PFSK-1 (cell line): ENCODE measurements at regions not wholly inside any gene's neighbourhood (a gene's known extent, or its start where the extent isn't known, plus 50 kb on each side); places are given as distances from the start of the nearest gene placed in this dataset.

Source experiments
- FOXP2 ChIP-seq: optimal IDR thresholded peaks from 2 replicates; pipeline ENCODE3; 2011; ENCODE audit warnings: borderline replicate concordance, control low read depth, inconsistent platforms; ENCODE audit not compliant: insufficient read depth; ENCODE audit errors: extremely low read length, extremely low read depth
- POLR2AphosphoS5 ChIP-seq: IDR thresholded peaks from 2 replicates; pipeline ENCODE4 v1.6.1; 2012; ENCODE audit warnings: low read depth, mild to moderate bottlenecking, control low read depth, low read length, moderate library complexity
- REST ChIP-seq, 2 experiments: IDR thresholded peaks; 2 replicates each; pipeline versions ENCODE4 v1.6.1 to v1.8.0; 2011 to 2012; ENCODE audit warnings: low read depth in 2 of 2, low read length in 2 of 2, control low read depth in 1 of 2, inconsistent platforms in 1 of 2, mild to moderate bottlenecking in 1 of 2, moderate library complexity in 1 of 2; ENCODE audit not compliant: insufficient read depth in 1 of 2
- SIN3A ChIP-seq: IDR thresholded peaks from 2 replicates; pipeline ENCODE4 v1.6.1; 2012; ENCODE audit warnings: mild to moderate bottlenecking, low read length, moderate library complexity, borderline replicate concordance; ENCODE audit not compliant: insufficient read depth
- TAF1 ChIP-seq: IDR thresholded peaks from 2 replicates; pipeline ENCODE4 v1.6.1; 2012; ENCODE audit warnings: low read length, control low read depth, borderline replicate concordance; ENCODE audit not compliant: insufficient read depth

DNA sequence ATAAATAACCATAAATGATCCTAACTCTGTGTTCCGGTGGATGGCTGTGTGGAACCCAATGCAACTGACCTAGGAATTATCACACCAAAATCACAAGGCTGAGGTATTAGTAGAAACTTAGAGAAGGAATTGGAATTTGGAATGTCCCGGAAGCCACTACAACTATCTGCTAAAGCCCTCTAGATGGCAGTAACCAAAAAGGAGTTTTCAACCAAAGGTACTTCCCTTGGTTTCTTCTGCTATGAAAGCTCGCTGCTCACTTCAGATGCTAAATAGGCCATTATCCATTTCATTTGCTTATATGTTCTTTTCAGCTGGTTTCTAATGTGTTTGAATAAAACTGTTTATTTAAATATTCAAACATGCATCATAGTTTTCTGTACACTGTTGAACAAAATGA is 1589.1 kb upstream of the SPRY2 start:
- TF ChIP-seq REST (IDR thresholded peaks at IDR 0.05; ENCODE audit: insufficient read depth in 1 of 2, low read depth in 2 of 2, low read length in 2 of 2) (no peak), SIN3A (no peak)

DNA sequence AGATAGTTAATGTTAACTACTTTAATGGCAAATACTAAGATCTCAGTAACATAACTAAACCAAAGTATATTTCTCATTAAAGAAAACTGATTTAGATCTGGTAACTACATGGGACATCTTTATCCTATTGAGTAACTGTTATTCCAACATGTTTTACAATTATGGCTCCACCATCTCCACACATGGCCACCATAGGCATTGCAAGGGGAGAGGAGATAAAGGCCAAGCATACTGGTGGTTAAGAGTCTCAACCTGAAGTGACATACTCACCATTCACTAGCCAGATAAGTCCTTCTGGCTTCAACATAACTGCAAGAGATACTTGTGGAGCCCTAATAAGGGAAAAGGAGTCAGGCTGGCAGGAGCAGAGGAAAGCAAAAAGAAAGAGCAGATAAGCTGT is 1586.4 kb upstream of the SPRY2 start:
- TF ChIP-seq FOXP2 = no peak
- no peak for TF ChIP-seq SIN3A
- no peak for TF ChIP-seq TAF1

- TF ChIP-seq TAF1 (no peak), POLR2AphosphoS5 (no peak), FOXP2 (no peak)
Measured at GRCh38 chr13:81917810-81918209, 1576.9 kb upstream of the SPRY2 start.

- TF ChIP-seq SIN3A = no peak
- TF ChIP-seq FOXP2 = no peak
- no peak for TF ChIP-seq REST (IDR thresholded peaks at IDR 0.05; ENCODE audit: insufficient read depth in 1 of 2, low read depth in 2 of 2, low read length in 2 of 2)
- TF ChIP-seq POLR2AphosphoS5 = no peak
- no peak for TF ChIP-seq TAF1
Measured at GRCh38 chr13:81916461-81916860, 1575.5 kb upstream of the SPRY2 start.

DNA sequence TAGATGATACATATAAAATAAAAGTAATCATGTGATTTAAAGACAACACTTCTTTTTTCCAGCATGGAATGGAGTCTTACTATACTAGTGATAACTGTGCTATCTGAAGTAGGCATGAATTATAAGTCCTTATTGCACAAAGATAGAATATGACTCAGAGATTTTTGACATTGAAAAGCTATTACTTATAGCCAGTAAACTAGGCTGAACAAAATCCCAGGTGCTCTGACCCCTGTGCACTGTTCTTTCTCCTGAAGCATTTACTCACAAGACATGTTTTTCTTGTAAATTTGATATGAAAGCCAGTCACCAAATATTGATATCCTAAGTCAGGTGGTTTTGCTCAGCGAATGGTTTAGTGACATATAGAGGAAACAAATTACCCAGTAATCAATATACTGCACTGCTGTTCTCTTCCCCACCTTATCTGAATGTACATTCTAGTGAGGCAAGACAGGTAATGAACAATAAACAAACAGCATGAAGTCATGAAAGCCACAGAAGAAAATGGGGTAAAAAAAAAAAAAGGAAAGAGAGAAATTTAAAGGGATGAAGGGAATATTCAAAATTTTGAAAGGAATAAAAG is 1567.0 kb upstream of the SPRY2 start:
- TF ChIP-seq POLR2AphosphoS5 (no peak), TAF1 (no peak), REST (IDR thresholded peaks at IDR 0.05; ENCODE audit: insufficient read depth in 1 of 2, low read depth in 2 of 2, low read length in 2 of 2) (no peak), SIN3A (no peak)

- TF ChIP-seq REST (IDR thresholded peaks at IDR 0.05; ENCODE audit: insufficient read depth in 1 of 2, low read depth in 2 of 2, low read length in 2 of 2) (no peak), SIN3A (no peak), TAF1 (no peak), POLR2AphosphoS5 (no peak), FOXP2 (no peak)
Measured at GRCh38 chr13:81888855-81889254, 1547.9 kb upstream of the SPRY2 start.
